Subcutaneous abdominal adipose tissue (tissue), 5 donors: ENCODE measurements at regions not wholly inside any gene's neighbourhood (a gene's known extent, or its start where the extent isn't known, plus 50 kb on each side); places are given as distances from the start of the nearest gene placed in this dataset.

Source experiments
- H3K27ac ChIP-seq: one replicate; pipeline ENCODE4 v1.7.0; 2013; ENCODE audit warnings: low read depth, mild to moderate bottlenecking, inconsistent platforms, low read length, moderate library complexity
- H3K27me3 ChIP-seq, 5 donors: one replicate each; pipeline ENCODE4 v1.7.0; 2013; ENCODE audit warnings: low read length in 5 of 5, inconsistent platforms in 1 of 5; ENCODE audit not compliant: control insufficient read depth in 5 of 5, insufficient read depth in 4 of 5
- H3K36me3 ChIP-seq, 5 donors: one replicate each; pipeline ENCODE4 v1.7.0; 2013; ENCODE audit warnings: low read length in 5 of 5; ENCODE audit not compliant: control insufficient read depth in 5 of 5, insufficient read depth in 5 of 5
- H3K4me1 ChIP-seq, 5 donors: one replicate each; pipeline ENCODE4 v1.7.0; 2013; ENCODE audit warnings: low read length in 5 of 5, mild to moderate bottlenecking in 3 of 5, moderate library complexity in 1 of 5; ENCODE audit not compliant: control insufficient read depth in 5 of 5, insufficient read depth in 5 of 5
- H3K4me3 ChIP-seq, 5 donors: one replicate each; pipeline ENCODE4 v1.7.0; 2013; ENCODE audit warnings: low read length in 5 of 5, low read depth in 1 of 5
- H3K9ac ChIP-seq, 5 donors: one replicate each; pipeline ENCODE4 v1.7.0; 2013; ENCODE audit warnings: low read length in 5 of 5, mild to moderate bottlenecking in 4 of 5, moderate library complexity in 3 of 5
- H3K9me3 ChIP-seq, 5 donors: one replicate each; pipeline ENCODE4 v1.7.0; 2013; ENCODE audit warnings: low read length in 5 of 5; ENCODE audit not compliant: control insufficient read depth in 5 of 5
- donor health status: healthy.
- donor health status: healthy.
- donor health status: healthy.
- donor health status: healthy.
- donor health status: healthy.

DNA sequence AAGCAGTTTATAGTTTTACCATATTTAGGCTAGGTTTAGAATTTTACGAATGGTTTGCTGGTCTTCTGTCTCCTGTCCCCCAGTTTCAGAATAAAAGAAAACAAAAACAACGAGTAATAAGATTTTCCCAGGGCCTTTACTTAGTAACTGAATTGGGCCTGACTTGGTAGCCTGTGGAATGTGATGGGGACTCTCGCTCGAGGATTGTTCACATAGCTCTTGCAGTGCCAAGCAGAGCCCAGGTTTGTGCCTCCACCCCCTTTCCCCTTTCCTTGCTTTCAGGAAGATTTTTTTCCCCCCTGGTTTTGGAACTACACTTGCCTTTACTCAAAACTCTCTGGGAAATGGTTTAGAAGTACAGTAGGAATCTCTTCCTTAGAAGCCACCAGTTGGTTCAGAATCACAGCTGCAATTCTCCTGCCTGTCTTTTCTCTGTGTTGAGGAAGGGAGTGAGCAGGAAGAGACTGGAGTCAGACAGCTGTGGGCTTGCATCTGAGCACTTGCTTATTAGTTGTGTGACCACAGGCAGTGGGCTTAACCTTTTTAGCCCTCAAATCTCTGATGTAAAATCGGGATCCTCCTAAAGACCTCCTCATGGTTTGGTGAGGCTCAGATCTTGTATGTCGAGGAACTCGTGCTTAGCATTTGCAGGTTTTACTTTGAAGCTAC, 501.2 kb downstream of the PCNX1 start:
- H3K9me3 ChIP-seq: no peaks in the 10 kb centered on the region
- no peak overlapping the region for H3K9ac ChIP-seq
- no peak overlapping the region for H3K27ac ChIP-seq
- H3K4me1 ChIP-seq: peaks cover 0 to 11% (median 7%) of the 10 kb centered on the region in 5 donors
- no peaks in the 10 kb centered on the region for H3K27me3 ChIP-seq
- no peaks in the 10 kb centered on the region for H3K36me3 ChIP-seq
- H3K4me3 ChIP-seq: no peak overlapping the region

- H3K27ac ChIP-seq: no peak overlapping the region
- H3K9ac ChIP-seq: no peak overlapping the region
- H3K36me3 ChIP-seq: no peaks in the 10 kb centered on the region
- no peaks in the 10 kb centered on the region for H3K9me3 ChIP-seq
- H3K27me3 ChIP-seq: no peaks in the 10 kb centered on the region
- peaks cover 0 to 20% (median 7%) of the 10 kb centered on the region in 5 donors for H3K4me1 ChIP-seq
- no peak overlapping the region for H3K4me3 ChIP-seq
Observed at GRCh38 chr14:71410578-71411284, 503.5 kb downstream of the PCNX1 start.

- peaks cover 0 to 20% (median 7%) of the 10 kb centered on the region in 5 donors for H3K4me1 ChIP-seq
- no peak overlapping the region for H3K4me3 ChIP-seq
- H3K9ac ChIP-seq: no peak overlapping the region
- H3K27ac ChIP-seq: no peak overlapping the region
- no peaks in the 10 kb centered on the region for H3K9me3 ChIP-seq
- no peaks in the 10 kb centered on the region for H3K27me3 ChIP-seq
- no peaks in the 10 kb centered on the region for H3K36me3 ChIP-seq
Observed at GRCh38 chr14:71411285-71411595, 504.0 kb downstream of the PCNX1 start.

GRCh38 chr14:71411738-71412137, 504.5 kb downstream of the PCNX1 start:
- Histone ChIP-seq H3K4me3 (no peak overlapping the region), H3K36me3 (no peaks in the 10 kb centered on the region), H3K9me3 (no peaks in the 10 kb centered on the region), H3K9ac (no peak overlapping the region), H3K27ac (no peak overlapping the region), H3K27me3 (no peaks in the 10 kb centered on the region), H3K4me1 (peaks cover 0 to 20% (median 7%) of the 10 kb centered on the region in 5 donors)

- Histone ChIP-seq H3K4me3 (no peak overlapping the region), H3K36me3 (no peaks in the 10 kb centered on the region), H3K4me1 (peaks cover 0 to 20% (median 7%) of the 10 kb centered on the region in 5 donors), H3K27me3 (no peaks in the 10 kb centered on the region), H3K9me3 (no peaks in the 10 kb centered on the region), H3K27ac (no peak overlapping the region), H3K9ac (no peak overlapping the region)
Observed at GRCh38 chr14:71414631-71415403, 507.6 kb downstream of the PCNX1 start.

GRCh38 chr14:71415404-71415690, 508.1 kb downstream of the PCNX1 start:
- H3K27ac ChIP-seq: no peak overlapping the region
- H3K4me3 ChIP-seq: no peak overlapping the region
- H3K27me3 ChIP-seq: no peaks in the 10 kb centered on the region
- no peak overlapping the region for H3K9ac ChIP-seq
- H3K4me1 ChIP-seq: peaks cover 0 to 20% (median 7%) of the 10 kb centered on the region in 5 donors
- no peaks in the 10 kb centered on the region for H3K9me3 ChIP-seq
- H3K36me3 ChIP-seq: no peaks in the 10 kb centered on the region

GRCh38 chr14:71416392-71416791, 509.1 kb downstream of the PCNX1 start:
- no peak overlapping the region for H3K9ac ChIP-seq
- peaks cover 0 to 11% (median 2%) of the 10 kb centered on the region in 5 donors for H3K4me1 ChIP-seq
- H3K27me3 ChIP-seq: no peaks in the 10 kb centered on the region
- no peak overlapping the region for H3K27ac ChIP-seq
- no peaks in the 10 kb centered on the region for H3K9me3 ChIP-seq
- no peak overlapping the region for H3K4me3 ChIP-seq
- no peaks in the 10 kb centered on the region for H3K36me3 ChIP-seq

DNA sequence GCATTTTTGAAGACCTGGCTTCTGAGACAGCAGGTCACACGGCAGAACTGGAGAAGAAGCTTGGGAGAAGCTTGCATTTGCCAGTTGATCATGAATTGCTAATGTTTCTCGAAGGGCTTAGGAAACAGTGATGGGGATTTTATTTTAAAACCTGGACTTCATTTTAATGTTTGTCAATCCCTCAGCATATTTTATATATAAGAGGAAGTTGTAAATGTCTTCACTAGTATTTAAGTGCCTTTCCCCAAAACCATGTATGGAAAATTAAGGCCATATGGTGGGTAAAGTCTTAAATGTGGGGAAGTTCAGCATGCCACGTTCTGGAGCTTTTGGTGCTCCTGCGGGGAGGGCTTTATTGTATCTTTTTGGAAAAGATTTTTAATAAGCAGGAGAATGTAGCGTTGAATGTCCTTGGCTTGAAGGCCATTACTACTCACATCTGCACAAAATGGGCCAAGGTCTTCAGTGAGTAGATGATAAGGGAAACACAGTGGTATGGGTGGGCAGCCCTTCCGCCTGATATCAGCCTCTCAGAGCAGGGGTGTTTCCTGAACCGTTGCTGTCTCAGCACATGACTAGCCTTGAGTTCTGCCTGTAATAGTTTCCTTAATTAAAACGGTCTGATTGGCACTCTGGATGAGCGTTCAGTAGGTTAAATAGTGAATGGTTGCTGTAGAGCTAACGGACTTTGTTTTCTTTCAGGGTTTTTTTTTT, 511.4 kb downstream of the PCNX1 start:
- H3K4me3 ChIP-seq: no peak overlapping the region
- H3K9me3 ChIP-seq: no peaks in the 10 kb centered on the region
- no peaks in the 10 kb centered on the region for H3K27me3 ChIP-seq
- peaks cover 0 to 3% (median 0%) of the 10 kb centered on the region in 5 donors for H3K36me3 ChIP-seq
- H3K4me1 ChIP-seq: peaks cover 0 to 10% (median 0%) of the 10 kb centered on the region in 5 donors
- H3K9ac ChIP-seq: no peak overlapping the region
- H3K27ac ChIP-seq: no peak overlapping the region

DNA sequence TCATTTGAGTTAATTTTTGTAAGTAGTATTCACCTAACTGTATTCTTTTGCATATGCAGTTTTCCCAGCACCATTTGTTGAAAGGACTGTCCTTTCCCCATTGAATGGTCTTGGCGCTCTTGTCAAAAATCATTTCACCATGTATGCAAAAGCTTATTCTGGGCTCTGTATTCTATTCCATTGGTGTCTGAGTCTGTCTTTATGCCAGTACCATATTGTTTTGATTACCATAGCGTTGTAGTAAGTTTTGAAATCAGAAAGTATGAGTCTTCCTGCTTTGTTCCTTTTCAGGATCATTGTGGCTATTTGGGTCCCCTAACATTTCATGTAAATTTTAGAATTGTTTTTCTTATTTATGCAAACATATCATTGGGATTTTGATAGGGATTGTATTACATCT, 508.7 kb upstream of the RGS6 start:
- Histone ChIP-seq H3K36me3 (peaks cover 0 to 3% (median 0%) of the 10 kb centered on the region in 5 donors), H3K27ac (no peak overlapping the region), H3K27me3 (no peaks in the 10 kb centered on the region), H3K9ac (no peak overlapping the region), H3K4me3 (no peak overlapping the region), H3K9me3 (peaks cover 0 to 28% (median 12%) of the 10 kb centered on the region in 5 donors), H3K4me1 (no peaks in the 10 kb centered on the region)

- Histone ChIP-seq H3K4me3 (no peak overlapping the region), H3K27ac (no peak overlapping the region), H3K9me3 (peaks cover 0 to 28% (median 12%) of the 10 kb centered on the region in 5 donors), H3K27me3 (no peaks in the 10 kb centered on the region), H3K36me3 (peaks cover 0 to 3% (median 0%) of the 10 kb centered on the region in 5 donors), H3K9ac (no peak overlapping the region), H3K4me1 (no peaks in the 10 kb centered on the region)
Observed at GRCh38 chr14:71424941-71425340, 507.3 kb upstream of the RGS6 start.
